MM.1S (cell line): ENCODE measurements at regions not wholly inside any gene's neighbourhood (a gene's known extent, or its start where the extent isn't known, plus 50 kb on each side); places are given as distances from the start of the nearest gene placed in this dataset.

Experiments
- DNase-seq: peaks from one replicate; pipeline ENCODE4 v3.0.0-alpha.2; 2015
- H2AFZ ChIP-seq: fragments of 300-600 bp; sonication (generic); 2 replicates; pipeline ENCODE4 v1.6.0; 2016; ENCODE audit warnings: antibody characterized with exemption, low read length
- H3F3A ChIP-seq: fragments of 300-600 bp; sonication (generic); 2 replicates; pipeline ENCODE4 v1.6.1; 2016; ENCODE audit warnings: mild to moderate bottlenecking, antibody characterized with exemption, low read length, moderate library complexity, mixed read lengths; ENCODE audit not compliant: insufficient read depth
- H3K27ac ChIP-seq: fragments of 300-600 bp; sonication (generic); 2 replicates; pipeline ENCODE4 v1.5.1; 2016; ENCODE audit warnings: mild to moderate bottlenecking, low read length
- H3K27me3 ChIP-seq: fragments of 300-600 bp; sonication (generic); replicated peaks from 2 replicates; pipeline ENCODE4 v1.6.0; 2016; ENCODE audit warnings: low read length; ENCODE audit not compliant: insufficient read depth
- H3K36me3 ChIP-seq: fragments of 300-600 bp; sonication (generic); replicated peaks from 2 replicates; pipeline ENCODE4 v1.6.1; 2016; ENCODE audit warnings: mild to moderate bottlenecking, low read length, mixed read lengths; ENCODE audit not compliant: insufficient read depth
- H3K4me1 ChIP-seq: fragments of 300-600 bp; sonication (generic); 2 replicates; pipeline ENCODE4 v1.6.1; 2016; ENCODE audit warnings: low read length, mixed read lengths
- H3K4me2 ChIP-seq: fragments of 300-600 bp; sonication (generic); 2 replicates; pipeline ENCODE4 v1.6.0; 2016; ENCODE audit warnings: low read depth, low read length
- H3K4me3 ChIP-seq: fragments of 300-600 bp; sonication (generic); 2 replicates; pipeline ENCODE4 v1.5.1; 2016; ENCODE audit warnings: low read length, mixed read lengths
- H3K79me2 ChIP-seq: fragments of 300-600 bp; sonication (generic); 2 replicates; pipeline ENCODE4 v1.6.1; 2016; ENCODE audit warnings: mixed run types, low read length, mixed read lengths
- H3K9ac ChIP-seq: fragments of 300-600 bp; sonication (generic); 2 replicates; pipeline ENCODE4 v1.6.1; 2016; ENCODE audit warnings: low read length, mixed read lengths
- H3K9me2 ChIP-seq: fragments of 300-600 bp; sonication (generic); replicated peaks from 2 replicates; pipeline ENCODE4 v1.6.1; 2016; ENCODE audit warnings: mild to moderate bottlenecking, low read length, mixed read lengths; ENCODE audit not compliant: insufficient read depth
- H3K9me3 ChIP-seq: fragments of 300-600 bp; sonication (generic); replicated peaks from 2 replicates; pipeline ENCODE4 v1.6.1; 2016; ENCODE audit warnings: mild to moderate bottlenecking, low read length, mixed read lengths; ENCODE audit not compliant: insufficient read depth
- H4K20me1 ChIP-seq: fragments of 300-600 bp; sonication (generic); 2 replicates; pipeline ENCODE4 v1.6.1; 2016; ENCODE audit warnings: mild to moderate bottlenecking, low read length, moderate library complexity, mixed read lengths; ENCODE audit not compliant: insufficient read depth
- CTCF ChIP-seq: fragments of 300-600 bp; sonication (generic); IDR thresholded peaks from 2 replicates; pipeline ENCODE4 v1.5.1; 2016; ENCODE audit warnings: antibody characterized with exemption, low read length, mixed read lengths
- EZH2 ChIP-seq: fragments of 300-600 bp; sonication (generic); optimal IDR thresholded peaks from 2 replicates; pipeline ENCODE3; 2017; ENCODE audit warnings: low read depth, mild to moderate bottlenecking, antibody characterized with exemption, low read length, mixed read lengths
- EZH2phosphoT487 ChIP-seq: fragments of 300-600 bp; sonication (generic); IDR thresholded peaks from 2 replicates; pipeline ENCODE4 v1.6.1; 2018; ENCODE audit warnings: antibody characterized with exemption, low read length

GRCh38 chr6:153938876-153939275, 100.2 kb upstream of the OPRM1 start:
- no peak for DNase-seq
- Histone ChIP-seq H3K4me3 (no peak overlapping the region), H3K9me3 (no peaks in the 10 kb centered on the region), H3K79me2 (no peaks in the 10 kb centered on the region), H3K4me1 (no peaks in the 10 kb centered on the region), H2AFZ (no peak overlapping the region), H4K20me1 (no peaks in the 10 kb centered on the region), H3K27ac (no peak overlapping the region), H3K27me3 (no peaks in the 10 kb centered on the region), H3K4me2 (no peak overlapping the region), H3K9ac (no peak overlapping the region), H3F3A (no peaks in the 10 kb centered on the region), H3K9me2 (no peaks in the 10 kb centered on the region), H3K36me3 (no peaks in the 10 kb centered on the region)
- TF ChIP-seq EZH2phosphoT487 (no peak), EZH2 (no peak), CTCF (no peak)

GRCh38 chr6:153931431-153931830, 107.6 kb upstream of the OPRM1 start:
- H3K9me3 ChIP-seq: no peaks in the 10 kb centered on the region
- H3K4me1 ChIP-seq: no peaks in the 10 kb centered on the region
- no peak overlapping the region for H3K4me3 ChIP-seq
- TF ChIP-seq EZH2phosphoT487 (no peak), CTCF (no peak), EZH2 (no peak)
- H3K9ac ChIP-seq: no peak overlapping the region
- DNase-seq: no peak
- no peak overlapping the region for H3K4me2 ChIP-seq
- H3K9me2 ChIP-seq: no peaks in the 10 kb centered on the region
- no peaks in the 10 kb centered on the region for H3K36me3 ChIP-seq
- no peaks in the 10 kb centered on the region for H3K79me2 ChIP-seq
- H4K20me1 ChIP-seq: no peaks in the 10 kb centered on the region
- H2AFZ ChIP-seq: no peak overlapping the region
- H3K27ac ChIP-seq: no peak overlapping the region
- no peaks in the 10 kb centered on the region for H3F3A ChIP-seq
- H3K27me3 ChIP-seq: no peaks in the 10 kb centered on the region

- H3K4me3 ChIP-seq: no peak overlapping the region
- no peaks in the 10 kb centered on the region for H3K36me3 ChIP-seq
- H3K4me2 ChIP-seq: no peak overlapping the region
- TF ChIP-seq EZH2: no peak
- TF ChIP-seq EZH2phosphoT487: no peak
- no peak for TF ChIP-seq CTCF
- H3K9me3 ChIP-seq: no peaks in the 10 kb centered on the region
- no peaks in the 10 kb centered on the region for H3K27me3 ChIP-seq
- H3K27ac ChIP-seq: no peak overlapping the region
- no peaks in the 10 kb centered on the region for H4K20me1 ChIP-seq
- H2AFZ ChIP-seq: no peak overlapping the region
- no peaks in the 10 kb centered on the region for H3K4me1 ChIP-seq
- DNase-seq: no peak
- no peaks in the 10 kb centered on the region for H3K79me2 ChIP-seq
- no peaks in the 10 kb centered on the region for H3K9me2 ChIP-seq
- H3K9ac ChIP-seq: no peak overlapping the region
- H3F3A ChIP-seq: no peaks in the 10 kb centered on the region
These were observed 111.2 kb upstream of the OPRM1 start for GRCh38 chr6:153927867-153928266.
